ENCODE measurements at regions not wholly inside any gene's neighbourhood (a gene's known extent, or its start where the extent isn't known, plus 50 kb on each side); places are given as distances from the start of the nearest gene placed in this dataset.

GRCh38 chr16:35734728-35735402 is 2275.5 kb downstream of the TP53TG3F start:
- no peak for DNase-seq (ENCODE audit: low read depth, low spot score)
- Histone ChIP-seq H3K36me3 (ENCODE audit: control insufficient read depth, insufficient read depth, low read length) (no peaks in the 10 kb centered on the region), H3K27me3 (ENCODE audit: control insufficient read depth, insufficient read depth, low read length) (no peaks in the 10 kb centered on the region), H3K27ac (ENCODE audit: low read length) (no peak overlapping the region), H3K4me3 (ENCODE audit: low read depth in 2 of 2, low read length in 2 of 2) (no peak overlapping the region), H3K9me3 (ENCODE audit: control insufficient read depth, insufficient read depth, low read depth, low read length) (no peaks in the 10 kb centered on the region), H3K4me1 (ENCODE audit: control insufficient read depth, insufficient read depth, low read length) (no peaks in the 10 kb centered on the region)
- intact Hi-C loops (cut with micrococcal nuclease; ENCODE audit: unreplicated experiment) = no loop called here
- BruUV-seq (replicated peaks) = no TSS peak
- POLR2A ChIA-PET = no interaction called here
- TF ChIP-seq REST (IDR thresholded peaks at IDR 0.05; ENCODE audit: insufficient read depth in 1 of 2, low read depth in 2 of 2, low read length in 1 of 2) = no peak
- TF ChIP-seq CTCF (IDR thresholded peaks at IDR 0.05) = no peak
- no peak for TF ChIP-seq SIN3A (IDR thresholded peaks at IDR 0.05; ENCODE audit: borderline replicate concordance, insufficient read depth, low read depth, low read length)
- TF ChIP-seq TCF7L2 (IDR thresholded peaks at IDR 0.05; ENCODE audit: low read depth, low read length) = no peak
- TF ChIP-seq POLR2AphosphoS5 (IDR thresholded peaks at IDR 0.05; ENCODE audit: low read depth, low read length) = no peak
- in situ Hi-C loops (cut with HindIII; ENCODE audit: low pct_unique_long_range_greater_than_20kb, low sequenced_read_pairs) = no loop called here
- CTCF ChIA-PET = no interaction called here
- ATAC-seq = no peak

GRCh38 chr16:35735403-35736251 is 2276.2 kb downstream of the TP53TG3F start:
- ChIA-PET CTCF (no interaction called here), POLR2A (no interaction called here)
- no peak overlapping the region for H3K4me3 ChIP-seq (ENCODE audit: low read depth in 2 of 2, low read length in 2 of 2)
- H3K9me3 ChIP-seq (ENCODE audit: control insufficient read depth, insufficient read depth, low read depth, low read length) = no peaks in the 10 kb centered on the region
- intact Hi-C loops (cut with micrococcal nuclease; ENCODE audit: unreplicated experiment) (no loop called here), in situ Hi-C loops (cut with HindIII; ENCODE audit: low pct_unique_long_range_greater_than_20kb, low sequenced_read_pairs) (no loop called here)
- no peak overlapping the region for H3K27ac ChIP-seq (ENCODE audit: low read length)
- DNase-seq (ENCODE audit: low read depth, low spot score) = no peak
- no peak for ATAC-seq
- TF ChIP-seq TCF7L2 (IDR thresholded peaks at IDR 0.05; ENCODE audit: low read depth, low read length) (no peak), REST (IDR thresholded peaks at IDR 0.05; ENCODE audit: insufficient read depth in 1 of 2, low read depth in 2 of 2, low read length in 1 of 2) (no peak), CTCF (IDR thresholded peaks at IDR 0.05) (no peak), SIN3A (IDR thresholded peaks at IDR 0.05; ENCODE audit: borderline replicate concordance, insufficient read depth, low read depth, low read length) (no peak), POLR2AphosphoS5 (IDR thresholded peaks at IDR 0.05; ENCODE audit: low read depth, low read length) (no peak)
- BruUV-seq (replicated peaks) = no TSS peak
- no peaks in the 10 kb centered on the region for H3K4me1 ChIP-seq (ENCODE audit: control insufficient read depth, insufficient read depth, low read length)
- H3K36me3 ChIP-seq (ENCODE audit: control insufficient read depth, insufficient read depth, low read length) = no peaks in the 10 kb centered on the region
- no peaks in the 10 kb centered on the region for H3K27me3 ChIP-seq (ENCODE audit: control insufficient read depth, insufficient read depth, low read length)

Data from Panc1 (cell line).